Thymus (tissue), 11 donors: ENCODE measurements at regions not wholly inside any gene's neighbourhood (a gene's known extent, or its start where the extent isn't known, plus 50 kb on each side); places are given as distances from the start of the nearest gene placed in this dataset.

Experiments
- DNase-seq, 9 donors: peaks; one replicate each; pipeline ENCODE4 v3.0.0-alpha.2; 2013; ENCODE audit warnings: low spot score in 9 of 9, low read depth in 6 of 9, missing footprints in 1 of 9
- H3K27ac ChIP-seq, 2 donors: one replicate each; pipeline ENCODE4 v1.5.1; 2013; ENCODE audit warnings: control low read depth in 1 of 2, low read depth in 1 of 2, low read length in 1 of 2, mild to moderate bottlenecking in 1 of 2, moderate library complexity in 1 of 2
- H3K27me3 ChIP-seq, 2 donors: one replicate each; pipeline ENCODE4 v1.5.1; 2013; ENCODE audit warnings: low read length in 1 of 2; ENCODE audit not compliant: control insufficient read depth in 2 of 2, insufficient read depth in 1 of 2
- H3K36me3 ChIP-seq, 2 donors: one replicate each; pipeline ENCODE4 v1.5.1; 2013; ENCODE audit warnings: low read length in 1 of 2, mild to moderate bottlenecking in 1 of 2, moderate library complexity in 1 of 2; ENCODE audit not compliant: control insufficient read depth in 2 of 2, insufficient read depth in 2 of 2
- H3K4me1 ChIP-seq, 2 donors: one replicate each; pipeline ENCODE4 v1.5.1; 2013; ENCODE audit warnings: low read length in 2 of 2; ENCODE audit not compliant: control insufficient read depth in 2 of 2, insufficient read depth in 2 of 2
- H3K4me3 ChIP-seq, 2 donors: one replicate each; pipeline ENCODE4 v1.5.1; 2013; ENCODE audit warnings: low read length in 2 of 2, control low read depth in 1 of 2, mild to moderate bottlenecking in 1 of 2
- H3K9me3 ChIP-seq, 2 donors: one replicate each; pipeline ENCODE4 v1.5.1; 2013; ENCODE audit warnings: low read length in 1 of 2, mild to moderate bottlenecking in 1 of 2; ENCODE audit not compliant: control insufficient read depth in 2 of 2, insufficient read depth in 1 of 2
- WGBS: extraction: QIAGEN DNeasy Blood & Tissue Kit; methylation state at CpG from one replicate; pipeline ENCODE4 v1.1.7; 2013; 5-methylcytosine and 5-hydroxymethylcytosine counted together
- donor health status: healthy.

DNA sequence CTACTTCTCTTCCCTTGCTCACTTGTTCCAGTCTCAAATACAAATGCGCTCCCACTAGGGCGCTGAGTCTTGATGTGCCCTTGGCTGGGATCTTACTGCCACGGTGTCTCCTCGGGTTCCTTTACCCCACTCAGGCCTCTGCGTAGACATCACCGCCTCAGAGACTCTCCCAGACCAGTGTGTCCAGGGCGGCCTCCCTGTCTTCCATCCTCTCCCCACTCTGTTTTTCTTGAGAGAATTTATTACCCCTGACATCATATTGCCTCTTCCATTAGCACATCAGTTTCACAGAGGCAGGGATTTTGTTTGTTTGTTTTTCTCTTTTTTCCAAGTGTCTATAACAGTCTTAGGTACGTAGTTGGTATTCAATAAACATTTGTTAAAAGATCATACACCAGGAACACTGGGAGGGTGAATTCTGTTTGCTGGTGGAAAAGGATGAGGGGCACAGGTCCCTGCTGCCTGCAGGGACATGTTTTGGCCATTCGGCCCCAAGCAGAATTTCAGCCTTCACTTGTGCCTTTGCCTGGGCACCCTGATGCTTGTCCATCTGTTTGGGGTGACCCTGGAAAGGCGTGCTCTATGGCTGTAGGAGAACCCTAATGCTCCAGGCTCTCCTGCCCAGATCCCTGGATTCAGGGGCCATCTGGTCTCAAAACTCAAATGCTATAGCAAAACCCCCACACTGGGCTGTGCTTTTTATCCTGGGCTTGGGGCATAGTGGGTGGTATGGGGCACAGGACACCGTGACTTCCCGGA lies 55.0 kb downstream of the RPL37A start:
- no peak overlapping the region for H3K4me3 ChIP-seq
- no peaks in the 10 kb centered on the region for H3K36me3 ChIP-seq
- no peaks in the 10 kb centered on the region for H3K27me3 ChIP-seq
- WGBS: 97% methylated on average over 12 of the region's 12 CpGs
- H3K4me1 ChIP-seq: no peaks in the 10 kb centered on the region
- H3K27ac ChIP-seq: no peak overlapping the region
- no peak for DNase-seq
- H3K9me3 ChIP-seq: no peaks in the 10 kb centered on the region

DNA sequence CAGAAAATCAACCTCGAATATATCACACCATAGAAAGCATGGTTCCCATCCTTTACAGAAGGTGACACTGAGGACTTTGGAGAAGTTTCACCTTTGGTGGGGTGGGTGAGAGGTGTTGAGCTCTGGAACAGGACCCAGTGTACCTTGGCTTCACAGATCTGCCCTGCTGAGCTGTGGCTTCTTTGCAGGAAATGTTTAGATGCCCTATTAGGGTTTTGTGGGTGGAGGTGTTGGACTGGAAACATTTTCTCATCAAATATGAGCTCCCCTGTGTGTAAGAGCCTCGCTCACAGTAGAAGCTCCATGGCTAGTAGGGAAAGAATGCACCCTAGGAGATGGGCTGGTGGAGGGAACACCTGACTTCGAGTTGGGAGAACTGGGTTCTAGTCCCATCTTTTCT lies 55.6 kb downstream of the RPL37A start:
- Histone ChIP-seq H3K27ac (no peak overlapping the region), H3K9me3 (no peaks in the 10 kb centered on the region), H3K4me1 (no peaks in the 10 kb centered on the region), H3K36me3 (no peaks in the 10 kb centered on the region), H3K4me3 (no peak overlapping the region), H3K27me3 (no peaks in the 10 kb centered on the region)
- WGBS: 91% methylated on average over 3 of the region's 3 CpGs
- DNase-seq: no peak

GRCh38 chr2:216554755-216555154 lies 56.1 kb downstream of the RPL37A start:
- WGBS: 79% methylated on average over 1 of the region's 1 CpG

DNA sequence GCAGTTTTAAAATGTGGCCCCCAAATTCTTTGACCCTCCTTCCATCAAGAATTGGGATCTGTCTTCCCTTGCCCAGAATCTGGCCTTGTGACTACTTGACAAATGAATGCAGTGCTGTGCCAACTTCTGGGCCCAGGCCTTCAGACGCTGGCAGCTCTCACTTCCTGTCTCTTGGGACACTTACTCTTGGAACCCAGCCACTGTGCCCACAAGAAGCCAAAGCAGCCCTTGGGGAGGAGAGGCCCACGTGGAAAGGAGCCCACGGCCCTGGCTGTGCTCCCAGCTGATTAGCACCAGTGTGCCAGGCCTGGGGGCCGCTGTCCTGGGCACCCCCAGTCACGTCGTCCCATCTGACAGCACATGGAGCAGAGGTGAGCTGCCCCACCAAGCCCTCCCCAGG lies 56.6 kb downstream of the RPL37A start:
- no peaks in the 10 kb centered on the region for H3K36me3 ChIP-seq
- no peaks in the 10 kb centered on the region for H3K9me3 ChIP-seq
- H3K27me3 ChIP-seq: no peaks in the 10 kb centered on the region
- no peaks in the 10 kb centered on the region for H3K4me1 ChIP-seq
- no peak overlapping the region for H3K27ac ChIP-seq
- no peak for DNase-seq
- WGBS: 42% methylated on average over 6 of the region's 6 CpGs
- no peak overlapping the region for H3K4me3 ChIP-seq

More at GRCh38 chr2:216554755-216555154, 56.1 kb downstream of the RPL37A start:
- H3K9me3 ChIP-seq: no peaks in the 10 kb centered on the region
- no peaks in the 10 kb centered on the region for H3K27me3 ChIP-seq
- H3K27ac ChIP-seq: no peak overlapping the region
- no peak for DNase-seq
- no peaks in the 10 kb centered on the region for H3K36me3 ChIP-seq
- H3K4me3 ChIP-seq: no peak overlapping the region
- H3K4me1 ChIP-seq: no peaks in the 10 kb centered on the region

DNA sequence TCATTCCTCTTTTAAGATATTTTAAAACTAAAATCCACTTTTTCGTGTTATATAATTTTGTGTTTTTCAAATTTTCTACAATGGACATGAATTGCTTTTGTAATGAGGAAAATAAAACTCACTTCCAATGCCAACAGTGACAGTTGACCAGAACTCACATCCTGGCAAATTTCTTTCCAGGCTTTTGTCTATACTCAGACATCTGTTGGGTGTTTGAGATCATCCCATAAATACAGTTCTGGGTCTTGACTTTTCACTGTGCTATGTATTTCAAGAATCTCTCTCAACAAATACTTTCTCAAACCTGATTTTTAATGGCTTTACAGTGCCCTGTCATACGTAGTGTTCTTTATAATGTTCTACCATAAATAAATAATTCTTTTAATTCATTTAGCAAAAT lies 57.6 kb downstream of the RPL37A start:
- WGBS: 97% methylated on average over 2 of the region's 2 CpGs
- Histone ChIP-seq H3K4me3 (no peak overlapping the region), H3K36me3 (no peaks in the 10 kb centered on the region), H3K27ac (no peak overlapping the region), H3K4me1 (no peaks in the 10 kb centered on the region), H3K27me3 (no peaks in the 10 kb centered on the region), H3K9me3 (no peaks in the 10 kb centered on the region)
- DNase-seq: no peak

DNA sequence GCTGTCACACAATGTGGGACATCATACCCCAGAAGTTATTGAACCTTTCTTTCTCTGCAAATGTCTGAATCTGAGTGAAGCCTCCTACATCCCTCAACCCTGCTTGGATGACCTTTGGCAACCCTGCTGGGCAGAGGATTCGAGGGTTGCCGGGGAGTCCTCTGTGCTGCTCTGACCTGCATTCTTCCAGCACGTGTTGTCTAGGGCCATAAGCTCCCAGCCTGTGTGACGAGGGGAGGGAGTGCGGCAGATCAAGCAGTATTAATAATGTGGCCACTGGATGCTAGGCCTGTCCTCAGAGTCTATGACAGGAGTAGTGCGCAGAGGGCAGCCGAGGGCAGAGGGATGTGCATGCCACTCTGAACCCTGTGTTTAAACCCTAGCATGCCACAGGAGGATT lies 58.8 kb downstream of the RPL37A start:
- no peak overlapping the region for H3K27ac ChIP-seq
- 94% methylated on average over 7 of the region's 7 CpGs for WGBS

DNA sequence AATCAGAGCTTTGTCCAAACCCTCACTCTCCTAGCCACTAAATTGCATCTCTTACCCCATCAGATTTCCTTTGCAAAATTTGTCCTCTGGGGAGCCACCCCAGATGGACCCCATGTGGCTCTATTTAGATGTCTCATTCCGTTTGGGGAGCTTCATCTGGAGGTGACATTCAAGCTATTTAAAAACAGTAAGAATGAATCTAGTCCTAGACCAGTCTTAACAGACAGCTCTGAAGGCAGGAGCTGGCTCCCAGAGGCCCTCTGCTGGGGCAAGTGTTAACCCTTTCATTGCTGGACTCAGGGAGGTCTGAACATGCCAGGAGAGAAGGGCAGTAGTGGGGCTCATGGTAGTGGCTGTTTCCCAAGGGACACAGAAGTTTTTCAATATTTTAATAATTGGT lies 59.2 kb downstream of the RPL37A start:
- H3K9me3 ChIP-seq: no peaks in the 10 kb centered on the region
- H3K27ac ChIP-seq: no peak overlapping the region
- H3K27me3 ChIP-seq: no peaks in the 10 kb centered on the region
- WGBS: 95% methylated on average over 1 of the region's 1 CpG
- H3K4me3 ChIP-seq: no peak overlapping the region
- no peaks in the 10 kb centered on the region for H3K36me3 ChIP-seq
- peaks cover under 1 to 6% of the 10 kb centered on the region in 2 donors for H3K4me1 ChIP-seq
- DNase-seq: no peak

More for the DNA sequence above, 58.8 kb downstream of the RPL37A start:
- H3K9me3 ChIP-seq: no peaks in the 10 kb centered on the region
- no peaks in the 10 kb centered on the region for H3K27me3 ChIP-seq
- H3K36me3 ChIP-seq: no peaks in the 10 kb centered on the region
- no peak overlapping the region for H3K4me3 ChIP-seq
- no peak for DNase-seq
- H3K4me1 ChIP-seq: peaks cover 0 to 2% of the 10 kb centered on the region in 2 donors

- no peak overlapping the region for H3K27ac ChIP-seq
- DNase-seq: no peak
- H3K4me1 ChIP-seq: peaks cover 3 to 14% of the 10 kb centered on the region in 2 donors
- WGBS: 87% methylated on average over 3 of the region's 3 CpGs
- H3K27me3 ChIP-seq: no peaks in the 10 kb centered on the region
- H3K36me3 ChIP-seq: no peaks in the 10 kb centered on the region
- no peak overlapping the region for H3K4me3 ChIP-seq
- no peaks in the 10 kb centered on the region for H3K9me3 ChIP-seq
Measured at GRCh38 chr2:216559625-216560156, 61.0 kb downstream of the RPL37A start.

GRCh38 chr2:216560838-216561270 lies 62.2 kb downstream of the RPL37A start:
- Histone ChIP-seq H3K4me3 (no peak overlapping the region), H3K27me3 (no peaks in the 10 kb centered on the region), H3K4me1 (peaks cover 3 to 14% of the 10 kb centered on the region in 2 donors), H3K27ac (no peak overlapping the region), H3K9me3 (no peaks in the 10 kb centered on the region), H3K36me3 (no peaks in the 10 kb centered on the region)
- DNase-seq: no peak
- 88% methylated on average over 3 of the region's 3 CpGs for WGBS
